ENCODE measurements at regions not wholly inside any gene's neighbourhood (a gene's known extent, or its start where the extent isn't known, plus 50 kb on each side); places are given as distances from the start of the nearest gene placed in this dataset.

DNA sequence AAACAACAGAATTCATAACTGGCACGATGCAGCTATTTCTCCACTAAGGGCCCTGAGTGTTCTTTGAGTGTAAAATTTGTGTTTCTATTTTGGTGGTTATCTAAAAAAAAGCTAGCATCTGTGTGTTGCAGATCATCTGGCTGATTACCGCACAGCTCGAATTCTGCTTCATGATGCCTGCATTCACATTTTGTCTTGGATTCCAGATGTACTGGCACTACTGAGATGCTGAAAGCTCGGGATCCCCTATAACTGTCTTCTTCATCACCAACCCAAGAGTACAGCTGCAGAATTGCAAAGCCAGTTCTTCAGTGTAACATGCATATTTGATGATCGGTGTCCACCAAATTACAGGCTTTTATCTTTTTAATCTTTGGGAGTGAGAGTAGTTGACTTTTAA lies 51.6 kb upstream of the ZNF532 start:
- H3K4me1 ChIP-seq (ENCODE audit: low read length) = peaks cover 10% of the 10 kb centered on the region
- no peak for TF ChIP-seq EZH2phosphoT487 (IDR thresholded peaks at IDR 0.05; ENCODE audit: low read depth)
- TF ChIP-seq, protein P1, sequence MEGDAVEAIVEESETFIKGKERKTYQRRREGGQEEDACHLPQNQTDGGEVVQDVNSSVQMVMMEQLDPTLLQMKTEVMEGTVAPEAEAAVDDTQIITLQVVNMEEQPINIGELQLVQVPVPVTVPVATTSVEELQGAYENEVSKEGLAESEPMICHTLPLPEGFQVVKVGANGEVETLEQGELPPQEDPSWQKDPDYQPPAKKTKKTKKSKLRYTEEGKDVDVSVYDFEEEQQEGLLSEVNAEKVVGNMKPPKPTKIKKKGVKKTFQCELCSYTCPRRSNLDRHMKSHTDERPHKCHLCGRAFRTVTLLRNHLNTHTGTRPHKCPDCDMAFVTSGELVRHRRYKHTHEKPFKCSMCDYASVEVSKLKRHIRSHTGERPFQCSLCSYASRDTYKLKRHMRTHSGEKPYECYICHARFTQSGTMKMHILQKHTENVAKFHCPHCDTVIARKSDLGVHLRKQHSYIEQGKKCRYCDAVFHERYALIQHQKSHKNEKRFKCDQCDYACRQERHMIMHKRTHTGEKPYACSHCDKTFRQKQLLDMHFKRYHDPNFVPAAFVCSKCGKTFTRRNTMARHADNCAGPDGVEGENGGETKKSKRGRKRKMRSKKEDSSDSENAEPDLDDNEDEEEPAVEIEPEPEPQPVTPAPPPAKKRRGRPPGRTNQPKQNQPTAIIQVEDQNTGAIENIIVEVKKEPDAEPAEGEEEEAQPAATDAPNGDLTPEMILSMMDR (IDR thresholded peaks at IDR 0.05; ENCODE audit: low read depth, low read length) = no peak
- no peaks in the 10 kb centered on the region for H4K20me1 ChIP-seq (ENCODE audit: insufficient read depth, low read length)
- H2AFZ ChIP-seq (ENCODE audit: low read depth, low read length) = no peak overlapping the region
- no peaks in the 10 kb centered on the region for H3K27me3 ChIP-seq (ENCODE audit: low read depth, low read length)
- no peak overlapping the region for H3K9ac ChIP-seq (ENCODE audit: low read length)
- H3K9me3 ChIP-seq (ENCODE audit: insufficient read depth, low read length) = peaks cover 21% of the 10 kb centered on the region
- H3K27ac ChIP-seq (ENCODE audit: low read length) = no peak overlapping the region
- H3K79me2 ChIP-seq (ENCODE audit: low read length) = no peaks in the 10 kb centered on the region
- no peak overlapping the region for H3K4me3 ChIP-seq (ENCODE audit: low read length)
- H3K36me3 ChIP-seq (replicated peaks; ENCODE audit: low read depth, low read length) = peaks cover 19% of the 10 kb centered on the region
- H3K4me2 ChIP-seq (ENCODE audit: low read length) = no peak overlapping the region

GRCh38 chr18:58813561-58814225 lies 51.0 kb upstream of the ZNF532 start:
- H4K20me1 ChIP-seq (ENCODE audit: insufficient read depth, low read length) = no peaks in the 10 kb centered on the region
- TF ChIP-seq EZH2phosphoT487 (IDR thresholded peaks at IDR 0.05; ENCODE audit: low read depth) = no peak
- TF ChIP-seq, protein P1 (IDR thresholded peaks at IDR 0.05; ENCODE audit: low read depth, low read length) = no peak
- H3K9me3 ChIP-seq (ENCODE audit: insufficient read depth, low read length) = peaks cover 21% of the 10 kb centered on the region
- H3K4me3 ChIP-seq (ENCODE audit: low read length) = no peak overlapping the region
- H3K4me2 ChIP-seq (ENCODE audit: low read length) = no peak overlapping the region
- H2AFZ ChIP-seq (ENCODE audit: low read depth, low read length) = no peak overlapping the region
- no peak overlapping the region; the same call in 1 of the 2 replicates for H3K27ac ChIP-seq (ENCODE audit: low read length)
- H3K27me3 ChIP-seq (ENCODE audit: low read depth, low read length) = no peaks in the 10 kb centered on the region
- peaks cover 6% of the 10 kb centered on the region; the same call in 1 of the 2 replicates for H3K4me1 ChIP-seq (ENCODE audit: low read length)
- peaks cover 19% of the 10 kb centered on the region for H3K36me3 ChIP-seq (replicated peaks; ENCODE audit: low read depth, low read length)
- H3K9ac ChIP-seq (ENCODE audit: low read length) = no peak overlapping the region
- no peaks in the 10 kb centered on the region for H3K79me2 ChIP-seq (ENCODE audit: low read length)

GRCh38 chr18:58814317-58814716 lies 50.4 kb upstream of the ZNF532 start:
- no peaks in the 10 kb centered on the region for H3K27me3 ChIP-seq (ENCODE audit: low read depth, low read length)
- no peak overlapping the region for H3K9ac ChIP-seq (ENCODE audit: low read length)
- H3K9me3 ChIP-seq (ENCODE audit: insufficient read depth, low read length) = peaks cover 21% of the 10 kb centered on the region
- peaks cover 12% of the 10 kb centered on the region for H3K4me1 ChIP-seq (ENCODE audit: low read length)
- no peak overlapping the region; the same call in 1 of the 2 replicates for H3K27ac ChIP-seq (ENCODE audit: low read length)
- no peak overlapping the region for H3K4me3 ChIP-seq (ENCODE audit: low read length)
- H4K20me1 ChIP-seq (ENCODE audit: insufficient read depth, low read length) = no peaks in the 10 kb centered on the region
- peaks cover 19% of the 10 kb centered on the region for H3K36me3 ChIP-seq (replicated peaks; ENCODE audit: low read depth, low read length)
- H3K4me2 ChIP-seq (ENCODE audit: low read length) = no peak overlapping the region
- no peaks in the 10 kb centered on the region for H3K79me2 ChIP-seq (ENCODE audit: low read length)
- TF ChIP-seq EZH2phosphoT487 (IDR thresholded peaks at IDR 0.05; ENCODE audit: low read depth) = no peak
- TF ChIP-seq, protein P1 (IDR thresholded peaks at IDR 0.05; ENCODE audit: low read depth, low read length) = no peak
- H2AFZ ChIP-seq (ENCODE audit: low read depth, low read length) = no peak overlapping the region
